Activated T-cell treated with anti-CD3 and anti-CD28 coated beads, Interleukin-2, amount 50 U/mL, for 24 hours (primary cell): ENCODE measurements at regions not wholly inside any gene's neighbourhood (a gene's known extent, or its start where the extent isn't known, plus 50 kb on each side); places are given as distances from the start of the nearest gene placed in this dataset.

Experiments used
- DNase-seq: peaks from one replicate; pipeline ENCODE4 v3.0.0-alpha.2; 2020
- H3K27ac Mint-ChIP-seq: 2 replicates; pipeline ENCODE4 v1.8.0; 2020; ENCODE audit warnings: mild to moderate bottlenecking, mixed read lengths
- H3K27me3 Mint-ChIP-seq: 2 replicates; pipeline ENCODE4 v1.8.0; 2020; ENCODE audit warnings: mixed read lengths
- H3K36me3 Mint-ChIP-seq: 2 replicates; pipeline ENCODE4 v1.8.0; 2020; ENCODE audit warnings: low read depth, mixed read lengths
- H3K4me1 Mint-ChIP-seq: 2 replicates; pipeline ENCODE4 v1.8.0; 2020; ENCODE audit warnings: low read depth, mixed read lengths
- H3K4me3 Mint-ChIP-seq: 2 replicates; pipeline ENCODE4 v1.8.0; 2020; ENCODE audit warnings: mild to moderate bottlenecking, moderate library complexity, mixed read lengths
- H3K9me3 Mint-ChIP-seq: 2 replicates; pipeline ENCODE4 v1.8.0; 2020; ENCODE audit warnings: mixed read lengths

DNA sequence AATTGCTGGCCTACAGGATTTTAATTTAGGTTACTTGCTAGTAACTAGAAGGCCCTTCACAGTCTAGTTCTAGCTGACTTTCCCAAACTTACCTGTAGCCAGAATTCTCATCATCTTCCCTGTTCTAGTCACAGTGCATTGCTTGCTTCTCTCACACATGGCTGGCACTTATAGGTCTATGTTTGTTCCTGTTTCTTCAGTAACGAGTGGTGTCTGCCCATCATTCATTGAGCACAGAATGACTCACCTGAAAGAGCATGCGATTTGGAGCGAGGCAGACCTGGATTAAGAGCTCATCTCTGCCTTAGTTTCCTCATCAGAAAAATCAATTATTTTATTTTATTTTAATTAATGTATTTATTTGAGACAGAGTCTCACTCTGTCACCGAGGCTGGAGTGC lies 201.7 kb upstream of the ANK2 start:
- H3K4me1 Mint-ChIP-seq = no peaks in the 10 kb centered on the region
- H3K9me3 Mint-ChIP-seq = no peaks in the 10 kb centered on the region
- DNase-seq = no peak
- no peak overlapping the region for H3K4me3 Mint-ChIP-seq
- H3K27ac Mint-ChIP-seq = no peak overlapping the region
- H3K27me3 Mint-ChIP-seq = peaks cover 6% of the 10 kb centered on the region
- H3K36me3 Mint-ChIP-seq = no peaks in the 10 kb centered on the region

DNA sequence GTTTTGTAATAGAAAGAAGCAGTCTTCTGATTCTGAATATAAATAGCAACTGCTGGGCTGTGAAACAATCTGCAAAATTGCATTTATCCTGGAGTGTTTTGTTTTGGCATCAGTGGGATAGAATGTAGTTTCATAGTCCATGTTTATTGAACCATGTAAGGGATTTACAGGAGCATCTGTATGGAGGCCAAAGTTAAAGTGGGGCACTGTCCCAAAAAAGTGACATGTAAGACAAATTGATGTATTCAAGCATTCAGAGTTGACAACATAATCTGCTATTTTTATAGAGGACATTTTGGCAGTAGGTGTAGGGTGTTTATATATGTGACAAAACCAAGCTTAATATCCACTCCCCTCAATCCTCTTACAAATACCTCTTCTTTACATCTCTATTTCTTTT lies 200.5 kb upstream of the ANK2 start:
- H3K27me3 Mint-ChIP-seq = peaks cover 6% of the 10 kb centered on the region
- no peak overlapping the region for H3K4me3 Mint-ChIP-seq
- H3K4me1 Mint-ChIP-seq = no peaks in the 10 kb centered on the region
- no peak for DNase-seq
- H3K9me3 Mint-ChIP-seq = no peaks in the 10 kb centered on the region
- H3K27ac Mint-ChIP-seq = no peak overlapping the region
- H3K36me3 Mint-ChIP-seq = no peaks in the 10 kb centered on the region

DNA sequence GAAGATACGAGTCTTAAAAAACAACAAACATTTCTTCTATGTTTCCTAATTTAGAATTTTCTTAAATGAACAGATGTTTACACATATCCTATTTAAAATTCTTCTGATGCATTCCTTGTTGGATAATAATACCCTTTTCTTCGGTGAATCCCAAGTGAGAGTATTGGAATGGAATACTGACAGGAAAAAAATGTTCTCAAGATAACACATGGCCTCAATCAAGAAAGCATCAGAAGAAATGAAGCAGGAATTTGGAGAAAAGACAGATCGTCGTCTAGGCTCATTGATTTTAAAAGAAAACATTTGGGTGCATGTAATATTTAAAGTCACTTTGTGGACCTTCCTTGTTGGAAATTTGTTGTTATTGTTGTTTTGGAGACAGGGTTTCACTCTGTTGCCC lies 196.9 kb upstream of the ANK2 start:
- Mint-ChIP-seq H3K36me3 (no peaks in the 10 kb centered on the region), H3K9me3 (no peaks in the 10 kb centered on the region), H3K27me3 (peaks cover 17% of the 10 kb centered on the region), H3K4me1 (no peaks in the 10 kb centered on the region), H3K4me3 (no peak overlapping the region), H3K27ac (no peak overlapping the region)
- no peak for DNase-seq

DNA sequence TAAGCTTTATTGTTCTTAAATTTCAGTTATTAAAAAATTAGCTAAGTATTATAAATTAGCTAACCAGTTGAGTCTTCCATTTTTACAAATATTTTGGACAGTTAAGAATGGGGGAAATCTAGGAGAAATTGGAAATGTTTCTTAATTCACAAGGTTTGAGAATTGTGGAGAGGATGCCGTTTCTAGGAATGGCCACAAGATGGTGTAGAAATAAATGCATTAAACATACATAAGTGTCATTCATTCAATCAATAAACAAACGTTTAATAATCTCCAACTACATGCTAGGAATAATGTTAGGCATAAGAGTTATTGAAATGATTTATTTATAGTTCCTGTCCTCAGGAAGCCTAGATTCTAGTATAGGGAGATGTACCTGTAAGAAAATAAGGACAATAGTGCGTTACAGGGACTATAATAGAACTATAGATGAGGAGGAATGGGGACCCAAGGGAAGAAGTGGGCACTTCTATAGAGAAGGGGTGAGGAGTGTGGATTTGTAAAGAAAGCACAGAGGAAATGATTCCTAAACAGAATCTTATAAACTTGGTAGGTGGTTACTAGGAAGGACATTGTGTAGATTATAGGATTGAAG lies 195.7 kb upstream of the ANK2 start:
- Mint-ChIP-seq H3K27me3 (peaks cover 17% of the 10 kb centered on the region), H3K36me3 (no peaks in the 10 kb centered on the region), H3K9me3 (no peaks in the 10 kb centered on the region), H3K4me3 (no peak overlapping the region), H3K27ac (no peak overlapping the region), H3K4me1 (no peaks in the 10 kb centered on the region)
- DNase-seq = no peak

DNA sequence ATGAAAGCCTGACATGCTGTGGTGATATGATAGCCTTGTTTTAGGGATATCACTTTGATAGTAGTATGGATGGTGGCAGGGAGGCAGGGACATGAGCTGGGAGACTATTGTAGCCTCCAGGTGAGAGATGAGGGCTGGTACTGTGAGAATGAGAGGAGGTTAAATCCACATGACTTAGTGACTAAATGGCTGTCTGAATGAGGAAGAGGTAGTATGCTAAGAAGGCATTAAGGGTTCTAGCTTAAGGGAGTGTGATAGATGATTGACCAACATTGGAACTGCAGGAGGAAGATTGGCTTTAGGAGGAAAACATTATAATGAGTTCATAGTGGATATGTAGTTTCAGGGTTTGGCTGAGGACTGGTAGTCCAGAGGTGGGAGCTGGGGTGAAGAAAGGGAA lies 195.0 kb upstream of the ANK2 start:
- peaks cover 17% of the 10 kb centered on the region for H3K27me3 Mint-ChIP-seq
- no peaks in the 10 kb centered on the region for H3K36me3 Mint-ChIP-seq
- no peak overlapping the region for H3K4me3 Mint-ChIP-seq
- DNase-seq = no peak
- no peaks in the 10 kb centered on the region for H3K9me3 Mint-ChIP-seq
- H3K4me1 Mint-ChIP-seq = no peaks in the 10 kb centered on the region
- H3K27ac Mint-ChIP-seq = no peak overlapping the region

DNA sequence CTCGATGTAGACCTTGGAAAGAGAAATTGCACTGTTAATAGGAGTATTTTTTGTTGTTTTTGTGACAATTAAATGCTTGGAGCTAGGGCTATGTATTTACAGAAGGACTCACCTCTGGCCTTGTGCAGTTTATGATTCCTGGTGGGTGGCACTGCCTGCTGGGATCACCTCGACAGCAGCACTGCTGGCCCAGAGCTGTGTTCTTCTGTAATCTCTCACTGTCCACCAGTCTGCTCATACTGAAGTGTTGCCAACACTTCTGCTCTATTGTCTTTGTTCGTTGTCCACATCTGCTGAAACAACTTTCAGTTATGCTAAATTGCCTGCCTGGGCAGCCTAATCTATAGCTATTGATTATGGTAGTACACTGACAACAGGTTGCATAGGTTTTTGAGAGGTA lies 194.4 kb upstream of the ANK2 start:
- H3K4me1 Mint-ChIP-seq = no peaks in the 10 kb centered on the region
- H3K27me3 Mint-ChIP-seq = peaks cover 20% of the 10 kb centered on the region
- no peaks in the 10 kb centered on the region for H3K36me3 Mint-ChIP-seq
- H3K27ac Mint-ChIP-seq = no peak overlapping the region
- no peak overlapping the region for H3K4me3 Mint-ChIP-seq
- no peak for DNase-seq
- no peaks in the 10 kb centered on the region for H3K9me3 Mint-ChIP-seq

DNA sequence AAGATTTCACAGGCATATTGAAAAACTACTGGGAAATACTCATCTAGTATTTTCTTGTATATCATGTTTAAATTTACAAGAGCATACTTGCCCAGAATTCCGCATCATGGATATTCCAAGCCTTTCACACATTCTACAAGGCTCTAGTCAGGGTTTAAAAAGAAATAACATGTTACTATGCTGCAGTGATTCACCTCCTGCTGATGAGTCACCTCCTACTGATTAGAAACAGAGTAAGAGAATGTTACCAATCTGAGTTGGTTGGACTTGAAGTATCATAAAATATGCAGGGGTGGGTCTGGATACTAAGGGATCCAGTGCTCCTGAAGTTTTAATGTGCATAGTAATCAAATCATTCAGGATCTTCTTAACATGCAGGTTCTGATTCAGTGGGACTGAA lies 192.0 kb upstream of the ANK2 start:
- Mint-ChIP-seq H3K4me1 (no peaks in the 10 kb centered on the region), H3K9me3 (no peaks in the 10 kb centered on the region), H3K27ac (no peak overlapping the region), H3K36me3 (no peaks in the 10 kb centered on the region), H3K27me3 (peaks cover 20% of the 10 kb centered on the region), H3K4me3 (no peak overlapping the region)
- DNase-seq = no peak

DNA sequence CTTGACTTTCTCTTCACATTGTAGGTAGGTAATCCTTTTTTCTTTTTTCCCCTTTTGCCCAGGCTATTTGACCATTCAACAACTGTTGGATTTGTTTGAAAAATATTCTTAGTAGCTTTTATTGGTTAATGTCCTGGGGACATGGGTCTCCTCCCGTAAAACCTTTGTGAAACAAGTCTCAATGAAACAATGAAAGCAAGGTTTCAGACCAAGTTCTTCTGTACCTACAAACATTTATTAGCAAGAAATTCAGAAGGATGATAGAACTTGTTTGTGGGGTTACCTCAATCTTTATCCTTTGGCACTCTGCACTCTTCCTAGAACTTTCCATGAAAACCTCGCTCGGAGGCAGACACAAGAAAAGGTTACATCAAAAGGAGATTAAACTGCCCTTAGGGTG lies 190.7 kb upstream of the ANK2 start:
- Mint-ChIP-seq H3K4me1 (no peaks in the 10 kb centered on the region), H3K36me3 (no peaks in the 10 kb centered on the region), H3K27ac (no peak overlapping the region), H3K9me3 (no peaks in the 10 kb centered on the region), H3K4me3 (no peak overlapping the region), H3K27me3 (peaks cover 16% of the 10 kb centered on the region)
- no peak for DNase-seq

DNA sequence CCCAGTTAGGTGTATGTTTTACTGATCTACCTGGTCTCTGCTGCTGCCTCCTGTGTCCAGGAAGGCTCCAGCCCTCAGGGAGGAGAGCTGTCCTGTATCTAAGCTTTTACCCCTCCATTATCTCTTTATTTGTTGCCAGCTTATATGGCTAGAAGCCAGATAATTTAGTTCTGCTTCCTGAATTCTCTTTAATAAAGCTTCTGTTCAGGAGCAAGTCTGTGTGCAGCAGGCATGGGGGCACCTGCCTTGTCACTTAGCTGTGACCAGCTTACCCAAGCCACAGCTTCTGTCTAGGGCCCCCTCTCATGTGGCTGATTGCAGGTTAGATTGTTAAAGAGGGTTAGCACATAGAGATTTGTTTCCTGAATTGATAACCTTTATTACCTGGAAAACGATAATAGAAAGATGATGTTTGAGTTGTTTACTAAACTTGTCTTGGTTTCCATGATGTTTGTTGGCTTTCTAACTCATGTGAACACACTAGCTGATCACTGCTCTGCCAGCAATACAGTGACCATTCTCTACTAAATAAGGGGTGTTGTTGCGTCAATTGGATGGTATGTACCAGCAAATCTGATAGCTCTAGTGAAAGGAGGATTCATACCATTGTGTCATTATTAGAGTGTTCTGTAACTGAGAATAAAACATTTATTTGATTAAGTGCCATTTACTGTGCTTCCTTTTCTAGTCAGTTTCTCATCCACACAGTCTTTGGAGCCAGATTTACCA lies 189.8 kb upstream of the ANK2 start:
- Mint-ChIP-seq H3K9me3 (no peaks in the 10 kb centered on the region), H3K27ac (no peak overlapping the region), H3K27me3 (peaks cover 11% of the 10 kb centered on the region), H3K36me3 (no peaks in the 10 kb centered on the region), H3K4me1 (no peaks in the 10 kb centered on the region), H3K4me3 (no peak overlapping the region)
- DNase-seq = no peak

DNA sequence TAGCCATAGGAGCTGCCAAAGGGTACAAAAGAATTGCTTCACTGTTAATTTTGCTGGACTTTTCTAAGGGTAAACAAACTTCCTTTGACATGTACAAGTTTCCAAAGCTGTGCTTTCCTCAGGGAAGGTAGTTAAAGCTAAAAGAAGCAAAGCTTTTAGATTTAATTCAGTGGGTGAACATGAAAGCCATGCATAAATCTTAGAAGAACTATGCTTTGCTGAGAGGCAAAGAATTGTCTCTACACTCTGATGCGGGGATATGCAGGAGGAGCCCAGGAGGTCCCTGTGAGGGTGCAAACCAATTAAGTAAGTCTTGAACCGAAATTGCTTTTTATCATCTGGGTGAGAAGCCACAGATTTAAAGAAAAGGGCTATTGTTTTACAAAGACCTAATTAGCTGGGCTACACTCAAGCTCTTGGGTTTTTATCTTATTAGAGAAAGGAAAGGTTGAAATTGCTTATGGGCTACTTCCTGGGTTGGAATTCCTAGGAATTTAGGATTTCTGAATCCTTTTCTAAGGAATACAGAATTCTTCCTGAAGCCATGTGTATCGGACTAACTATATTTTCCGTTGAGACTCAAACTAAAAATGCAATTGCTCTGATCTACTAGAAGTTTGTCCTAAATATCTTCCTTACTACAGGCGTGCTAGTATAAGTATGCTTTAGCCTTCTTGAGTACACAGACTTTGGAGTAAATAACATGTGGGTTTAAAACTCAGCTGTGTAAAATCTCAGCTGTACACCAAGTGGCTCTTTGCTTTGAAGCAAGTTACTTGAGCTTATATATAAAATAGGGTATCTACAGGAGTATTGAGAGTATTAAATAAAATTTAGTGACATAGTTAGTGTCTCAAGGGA lies 188.4 kb upstream of the ANK2 start:
- H3K27ac Mint-ChIP-seq = no peak overlapping the region
- DNase-seq = no peak
- H3K36me3 Mint-ChIP-seq = no peaks in the 10 kb centered on the region
- no peaks in the 10 kb centered on the region for H3K4me1 Mint-ChIP-seq
- H3K4me3 Mint-ChIP-seq = no peak overlapping the region
- H3K9me3 Mint-ChIP-seq = no peaks in the 10 kb centered on the region
- peaks cover 5% of the 10 kb centered on the region for H3K27me3 Mint-ChIP-seq

DNA sequence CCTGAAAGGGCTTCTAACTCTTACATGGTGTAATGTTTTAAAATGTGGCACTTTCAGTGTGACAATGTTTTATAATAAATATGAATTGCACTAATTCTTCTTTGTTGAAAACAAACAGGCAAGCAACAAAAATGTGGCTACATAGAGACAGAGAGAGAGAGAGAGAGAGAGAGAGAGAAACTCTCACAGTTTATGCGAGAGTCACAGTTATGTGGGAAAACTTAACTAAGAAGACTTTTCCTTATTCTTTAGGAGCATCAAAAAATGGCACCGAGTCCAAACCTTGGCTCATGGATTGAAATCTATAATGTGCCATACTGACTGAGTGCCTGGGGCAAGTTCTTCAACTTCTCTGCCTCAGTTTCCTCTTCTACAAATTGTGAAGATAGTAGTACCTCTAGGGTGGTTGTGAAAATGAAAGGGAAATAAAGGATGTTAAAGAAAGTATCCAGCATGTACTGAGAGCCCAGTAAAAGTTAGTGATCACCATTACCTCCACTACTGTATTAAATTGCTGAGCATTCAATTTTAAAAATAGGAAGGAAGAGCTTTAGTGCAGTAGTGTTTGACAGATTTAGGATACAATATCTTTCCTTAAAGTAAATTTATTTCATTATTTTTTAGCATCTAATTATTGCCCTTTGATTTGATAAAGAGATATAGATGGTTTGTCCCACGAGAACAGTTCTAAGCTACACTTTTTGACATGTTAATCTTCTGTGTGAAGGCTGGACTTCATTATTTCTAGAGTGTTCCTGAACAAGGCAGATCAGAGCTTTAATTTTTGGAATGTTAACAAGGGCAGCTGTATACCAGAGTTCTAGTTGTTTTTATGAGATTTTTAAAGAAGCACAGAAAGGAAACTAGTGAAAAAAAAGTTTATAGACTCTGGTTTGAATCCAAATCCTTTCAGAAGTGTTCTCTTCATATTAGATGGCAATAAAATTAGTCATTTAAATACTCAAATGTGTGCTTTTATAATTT lies 187.5 kb upstream of the ANK2 start:
- no peak for DNase-seq
- Mint-ChIP-seq H3K9me3 (no peaks in the 10 kb centered on the region), H3K36me3 (no peaks in the 10 kb centered on the region), H3K4me3 (no peak overlapping the region), H3K27me3 (peaks cover 5% of the 10 kb centered on the region), H3K4me1 (no peaks in the 10 kb centered on the region), H3K27ac (no peak overlapping the region)

DNA sequence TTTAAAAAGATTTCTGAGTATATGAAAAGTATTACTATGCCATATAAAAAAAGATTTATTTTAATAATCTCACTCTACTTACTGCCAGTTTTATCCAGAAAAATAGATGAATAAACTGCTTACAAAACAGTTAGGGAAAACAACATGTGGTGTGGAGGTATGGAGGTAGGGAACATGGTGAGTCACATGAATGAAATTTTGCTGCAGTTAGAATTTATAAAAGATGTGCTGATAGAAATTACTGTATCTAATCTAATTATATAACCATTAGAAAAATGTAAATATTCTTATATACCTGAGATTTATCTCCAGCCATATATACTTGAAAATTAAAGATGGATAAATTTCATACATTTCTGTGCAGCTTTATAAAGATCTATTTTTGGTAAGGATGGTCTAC lies 184.0 kb upstream of the ANK2 start:
- Mint-ChIP-seq H3K9me3 (no peaks in the 10 kb centered on the region), H3K4me3 (no peak overlapping the region), H3K36me3 (no peaks in the 10 kb centered on the region), H3K27me3 (peaks cover 2% of the 10 kb centered on the region), H3K4me1 (no peaks in the 10 kb centered on the region), H3K27ac (no peak overlapping the region)
- DNase-seq = no peak

DNA sequence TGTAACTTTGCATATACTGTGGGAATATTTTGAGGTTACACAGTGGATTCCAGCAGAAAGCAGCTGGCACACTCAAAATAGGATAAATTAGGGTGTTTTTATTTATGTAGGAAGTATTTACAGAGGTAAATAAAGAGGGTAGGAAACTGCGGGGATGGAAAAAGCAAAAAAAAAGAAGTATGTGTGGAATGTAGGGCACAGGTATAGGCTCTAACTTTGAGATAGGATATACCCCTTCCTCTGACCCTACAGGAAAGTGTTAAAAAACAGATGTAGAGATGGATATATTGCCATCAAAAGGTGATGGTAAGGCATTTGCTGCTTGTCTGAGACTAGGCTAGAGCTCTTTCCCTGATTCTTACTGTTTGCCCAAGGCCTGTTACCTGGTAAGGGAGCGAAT lies 173.1 kb upstream of the ANK2 start:
- Mint-ChIP-seq H3K36me3 (no peaks in the 10 kb centered on the region), H3K9me3 (no peaks in the 10 kb centered on the region), H3K4me3 (no peak overlapping the region), H3K27ac (no peak overlapping the region), H3K4me1 (no peaks in the 10 kb centered on the region), H3K27me3 (peaks cover 3% of the 10 kb centered on the region)
- no peak for DNase-seq

DNA sequence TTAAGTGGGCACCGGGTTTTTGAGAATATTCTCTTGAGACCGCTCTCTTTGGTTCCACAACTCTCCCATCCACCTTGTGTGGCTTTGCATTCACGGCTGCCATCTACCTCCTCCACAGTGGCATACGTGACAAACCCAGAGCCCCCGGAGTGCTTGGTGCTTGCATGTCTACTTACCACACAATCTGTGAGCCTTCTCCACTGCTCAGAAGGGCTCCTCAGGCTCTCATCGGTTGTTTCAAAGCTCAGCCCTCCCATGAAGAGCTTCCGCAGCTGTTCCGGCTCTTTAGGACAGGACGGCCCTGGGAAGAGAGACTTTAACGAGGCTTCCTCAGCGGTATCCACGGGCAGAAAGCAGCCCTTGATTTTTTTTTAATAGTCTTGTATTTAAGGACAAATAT lies 167.6 kb upstream of the ANK2 start:
- H3K27me3 Mint-ChIP-seq = peaks cover 4% of the 10 kb centered on the region
- no peak overlapping the region for H3K27ac Mint-ChIP-seq
- no peaks in the 10 kb centered on the region for H3K9me3 Mint-ChIP-seq
- DNase-seq = no peak
- no peaks in the 10 kb centered on the region for H3K4me1 Mint-ChIP-seq
- H3K36me3 Mint-ChIP-seq = no peaks in the 10 kb centered on the region
- H3K4me3 Mint-ChIP-seq = no peak overlapping the region
